Type B pancreatic cell (in vitro differentiated cells): ENCODE measurements at regions not wholly inside any gene's neighbourhood (a gene's known extent, or its start where the extent isn't known, plus 50 kb on each side); places are given as distances from the start of the nearest gene placed in this dataset.

Experiments
- DNase-seq: peaks from one replicate; pipeline ENCODE4 v3.0.0; 2021; ENCODE audit warnings: mixed read lengths; ENCODE audit not compliant: unreplicated experiment; ENCODE audit errors: extremely low spot score
- H3K27ac Mint-ChIP-seq: 2 replicates; pipeline ENCODE4 v1.8.0; 2021; ENCODE audit warnings: mild to moderate bottlenecking, mixed read lengths
- H3K27me3 Mint-ChIP-seq: 2 replicates; pipeline ENCODE4 v1.8.0; 2021; ENCODE audit warnings: mixed read lengths
- H3K36me3 Mint-ChIP-seq: 2 replicates; pipeline ENCODE4 v1.8.0; 2021; ENCODE audit warnings: mixed read lengths
- H3K4me1 Mint-ChIP-seq: one replicate; pipeline ENCODE4 v1.8.0; 2021; ENCODE audit warnings: mixed read lengths; ENCODE audit not compliant: unreplicated experiment
- H3K4me3 Mint-ChIP-seq: 2 replicates; pipeline ENCODE4 v1.8.0; 2021; ENCODE audit warnings: mild to moderate bottlenecking, mixed read lengths
- H3K9me3 Mint-ChIP-seq: 2 replicates; pipeline ENCODE4 v1.8.0; 2021; ENCODE audit warnings: mixed read lengths
- TF ChIP-seq, protein P1 (sequence below): fragments of 200-600 bp; sonication (generic); conservative IDR thresholded peaks from 2 replicates; pipeline ENCODE4 v1.5.0; 2021; ENCODE audit warnings: antibody characterized with exemption, mild to moderate bottlenecking

GRCh38 chr6:87916446-87916845 lies 131.2 kb upstream of the SPACA1 start:
- Mint-ChIP-seq H3K27ac (no peak overlapping the region), H3K9me3 (no peaks in the 10 kb centered on the region), H3K4me1 (peaks cover 3% of the 10 kb centered on the region), H3K27me3 (no peaks in the 10 kb centered on the region), H3K36me3 (no peaks in the 10 kb centered on the region), H3K4me3 (no peak overlapping the region)
- TF ChIP-seq, protein P1, sequence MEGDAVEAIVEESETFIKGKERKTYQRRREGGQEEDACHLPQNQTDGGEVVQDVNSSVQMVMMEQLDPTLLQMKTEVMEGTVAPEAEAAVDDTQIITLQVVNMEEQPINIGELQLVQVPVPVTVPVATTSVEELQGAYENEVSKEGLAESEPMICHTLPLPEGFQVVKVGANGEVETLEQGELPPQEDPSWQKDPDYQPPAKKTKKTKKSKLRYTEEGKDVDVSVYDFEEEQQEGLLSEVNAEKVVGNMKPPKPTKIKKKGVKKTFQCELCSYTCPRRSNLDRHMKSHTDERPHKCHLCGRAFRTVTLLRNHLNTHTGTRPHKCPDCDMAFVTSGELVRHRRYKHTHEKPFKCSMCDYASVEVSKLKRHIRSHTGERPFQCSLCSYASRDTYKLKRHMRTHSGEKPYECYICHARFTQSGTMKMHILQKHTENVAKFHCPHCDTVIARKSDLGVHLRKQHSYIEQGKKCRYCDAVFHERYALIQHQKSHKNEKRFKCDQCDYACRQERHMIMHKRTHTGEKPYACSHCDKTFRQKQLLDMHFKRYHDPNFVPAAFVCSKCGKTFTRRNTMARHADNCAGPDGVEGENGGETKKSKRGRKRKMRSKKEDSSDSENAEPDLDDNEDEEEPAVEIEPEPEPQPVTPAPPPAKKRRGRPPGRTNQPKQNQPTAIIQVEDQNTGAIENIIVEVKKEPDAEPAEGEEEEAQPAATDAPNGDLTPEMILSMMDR: no peak
- DNase-seq: no peak

GRCh38 chr6:87914637-87915395 lies 132.8 kb upstream of the SPACA1 start:
- TF ChIP-seq, protein P1: no peak
- H3K27me3 Mint-ChIP-seq: no peaks in the 10 kb centered on the region
- DNase-seq: no peak
- peaks cover 3% of the 10 kb centered on the region for H3K4me1 Mint-ChIP-seq
- peaks cover 6% of the 10 kb centered on the region for H3K9me3 Mint-ChIP-seq
- no peak overlapping the region for H3K27ac Mint-ChIP-seq
- H3K36me3 Mint-ChIP-seq: no peaks in the 10 kb centered on the region
- no peak overlapping the region for H3K4me3 Mint-ChIP-seq

DNA sequence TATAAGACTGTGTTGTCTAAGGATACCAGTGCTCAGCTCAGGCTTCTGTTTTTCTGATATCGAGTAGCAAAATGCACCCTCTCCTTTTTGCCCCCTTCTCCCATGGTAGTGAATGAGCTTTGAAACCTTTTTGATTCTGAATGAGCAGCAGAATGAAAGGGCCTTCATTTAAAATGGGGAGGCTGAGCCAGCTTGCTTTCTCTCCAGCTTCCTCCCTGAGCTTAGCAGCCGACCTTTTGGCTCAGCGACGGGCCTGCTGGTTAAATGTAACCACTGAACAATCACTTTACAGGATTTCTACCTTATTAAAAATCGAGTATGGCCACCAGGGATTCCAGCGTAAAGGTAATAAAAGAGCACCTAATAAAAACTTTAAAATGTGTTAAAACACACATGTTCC lies 133.7 kb upstream of the SPACA1 start:
- Mint-ChIP-seq H3K4me1 (peaks cover 8% of the 10 kb centered on the region), H3K27ac (no peak overlapping the region), H3K4me3 (no peak overlapping the region), H3K9me3 (peaks cover 6% of the 10 kb centered on the region), H3K36me3 (no peaks in the 10 kb centered on the region), H3K27me3 (no peaks in the 10 kb centered on the region)
- TF ChIP-seq, protein P1: no peak
- DNase-seq: no peak

- DNase-seq: no peak
- Mint-ChIP-seq H3K4me3 (no peak overlapping the region), H3K9me3 (peaks cover 6% of the 10 kb centered on the region), H3K27ac (no peak overlapping the region), H3K4me1 (peaks cover 11% of the 10 kb centered on the region), H3K36me3 (no peaks in the 10 kb centered on the region), H3K27me3 (no peaks in the 10 kb centered on the region)
- TF ChIP-seq, protein P1: no peak
Measured at GRCh38 chr6:87912102-87912501, 135.5 kb upstream of the SPACA1 start.

DNA sequence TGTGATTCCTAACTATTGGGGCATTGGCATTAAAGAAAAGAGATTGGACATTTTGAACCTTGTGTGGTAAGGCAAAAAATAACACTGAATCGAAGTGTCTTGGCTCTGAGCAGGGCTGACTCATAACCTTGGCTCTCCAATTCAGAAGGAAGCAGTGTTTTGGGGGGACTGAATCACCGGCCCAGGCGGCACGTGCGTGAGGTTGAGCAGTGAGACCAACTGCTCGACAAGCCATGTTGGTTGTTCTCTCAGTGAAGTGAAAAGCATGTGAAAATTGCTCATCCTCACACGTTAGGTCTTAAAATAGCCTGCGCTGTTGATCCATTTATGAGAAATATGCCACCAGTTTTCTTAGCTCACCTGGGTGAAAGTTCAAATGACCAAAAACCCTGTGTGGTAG lies 137.8 kb upstream of the SPACA1 start:
- H3K36me3 Mint-ChIP-seq: no peaks in the 10 kb centered on the region
- no peak overlapping the region for H3K27ac Mint-ChIP-seq
- H3K27me3 Mint-ChIP-seq: no peaks in the 10 kb centered on the region
- H3K4me3 Mint-ChIP-seq: no peak overlapping the region
- H3K4me1 Mint-ChIP-seq: peaks cover 26% of the 10 kb centered on the region
- H3K9me3 Mint-ChIP-seq: peaks cover 6% of the 10 kb centered on the region
- TF ChIP-seq, protein P1: no peak
- no peak for DNase-seq
